ENCODE measurements at regions not wholly inside any gene's neighbourhood (a gene's known extent, or its start where the extent isn't known, plus 50 kb on each side); places are given as distances from the start of the nearest gene placed in this dataset.

DNA sequence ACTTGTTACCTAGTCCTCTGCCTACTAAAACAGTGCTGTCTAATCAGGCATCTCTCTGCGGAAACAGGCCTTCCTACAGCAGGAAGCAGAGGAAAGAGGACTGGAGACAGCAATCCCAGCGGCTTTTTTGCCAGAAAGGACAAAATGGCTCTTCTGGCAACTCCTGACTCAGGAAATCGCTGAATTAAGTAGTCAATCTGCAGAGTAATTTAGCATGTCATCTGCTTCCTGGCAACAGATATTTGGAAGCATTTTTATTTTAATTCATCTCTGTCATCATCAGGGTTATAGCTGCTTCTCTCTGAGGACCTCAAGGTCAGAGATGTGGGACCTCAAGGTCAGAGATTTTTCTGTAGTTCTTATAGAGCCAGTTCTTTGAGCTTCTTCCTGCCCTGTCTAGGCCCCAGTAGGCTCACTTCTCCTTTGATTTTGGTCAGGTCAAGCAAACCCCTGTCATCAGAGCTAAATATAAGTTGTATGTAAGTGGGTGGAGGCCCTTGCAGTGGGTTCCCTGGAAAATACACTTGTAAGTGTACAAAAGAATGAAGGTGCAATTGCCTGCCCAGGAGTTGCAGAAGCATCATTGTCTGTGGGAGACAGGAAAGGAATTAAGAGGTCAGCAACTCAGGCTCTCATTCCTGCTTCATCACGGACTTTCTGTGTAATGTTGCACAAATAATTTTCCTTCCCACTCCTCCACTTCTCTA, 229.4 kb downstream of the ALDH8A1 start:
- TF ChIP-seq, protein P1, sequence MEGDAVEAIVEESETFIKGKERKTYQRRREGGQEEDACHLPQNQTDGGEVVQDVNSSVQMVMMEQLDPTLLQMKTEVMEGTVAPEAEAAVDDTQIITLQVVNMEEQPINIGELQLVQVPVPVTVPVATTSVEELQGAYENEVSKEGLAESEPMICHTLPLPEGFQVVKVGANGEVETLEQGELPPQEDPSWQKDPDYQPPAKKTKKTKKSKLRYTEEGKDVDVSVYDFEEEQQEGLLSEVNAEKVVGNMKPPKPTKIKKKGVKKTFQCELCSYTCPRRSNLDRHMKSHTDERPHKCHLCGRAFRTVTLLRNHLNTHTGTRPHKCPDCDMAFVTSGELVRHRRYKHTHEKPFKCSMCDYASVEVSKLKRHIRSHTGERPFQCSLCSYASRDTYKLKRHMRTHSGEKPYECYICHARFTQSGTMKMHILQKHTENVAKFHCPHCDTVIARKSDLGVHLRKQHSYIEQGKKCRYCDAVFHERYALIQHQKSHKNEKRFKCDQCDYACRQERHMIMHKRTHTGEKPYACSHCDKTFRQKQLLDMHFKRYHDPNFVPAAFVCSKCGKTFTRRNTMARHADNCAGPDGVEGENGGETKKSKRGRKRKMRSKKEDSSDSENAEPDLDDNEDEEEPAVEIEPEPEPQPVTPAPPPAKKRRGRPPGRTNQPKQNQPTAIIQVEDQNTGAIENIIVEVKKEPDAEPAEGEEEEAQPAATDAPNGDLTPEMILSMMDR (IDR thresholded peaks at IDR 0.05), result no peak
- no peak for TF ChIP-seq POLR2A (IDR thresholded peaks at IDR 0.05)
